IMR-90 (cell line): ENCODE measurements at regions not wholly inside any gene's neighbourhood (a gene's known extent, or its start where the extent isn't known, plus 50 kb on each side); places are given as distances from the start of the nearest gene placed in this dataset.

ENCODE experiments used
- ATAC-seq: fragments of 200-7000 bp; cut with Tn5 transposase; 2 replicates; pipeline ENCODE4 v1.9.1; 2020; ENCODE audit warnings: low read depth, mild to moderate bottlenecking, moderate library complexity
- BruUV-seq: library from RNA; stranded (reverse); fragments of 400-500 nt; replicated peaks from 2 replicates; lab custom pipeline; 2021; lab: Mats Ljungman, UMichigan
- CTCF ChIA-PET: fragments of 300-600 bp; formaldehyde crosslinking; extraction: SDS; loops from one replicate; lab custom pipeline; 2021; ENCODE audit warnings: antibody characterized with exemption; lab: Yijun Ruan, JAX
- POLR2A ChIA-PET: fragments of 300-600 bp; sonication (Branson Sonifier 250); formaldehyde crosslinking; loops from one replicate; lab custom pipeline; 2022; ENCODE audit warnings: antibody characterized with exemption; ENCODE audit not compliant: unreplicated experiment; lab: Charles Lee
- DNase-seq: peaks from one replicate; pipeline ENCODE4 v3.0.0; 2013
- H2AFZ ChIP-seq: replicated peaks from 2 replicates; pipeline ENCODE3; 2013; ENCODE audit warnings: low read length, mild to moderate bottlenecking; ENCODE audit not compliant: poor library complexity
- H2AK5ac ChIP-seq: 2 replicates; pipeline ENCODE4 v1.6.1; 2013; ENCODE audit warnings: low read depth, low read length, inconsistent platforms
- H2AK9ac ChIP-seq: replicated peaks from 2 replicates; pipeline ENCODE3; 2013; ENCODE audit warnings: mild to moderate bottlenecking, low read depth, low read length, moderate library complexity; ENCODE audit not compliant: poor library complexity
- H2BK120ac ChIP-seq: 2 replicates; pipeline ENCODE4 v1.6.1; 2013; ENCODE audit warnings: low read depth, low read length, inconsistent platforms
- H2BK15ac ChIP-seq: 3 replicates; pipeline ENCODE4 v1.6.1; 2013; ENCODE audit warnings: low read depth, low read length, inconsistent platforms
- H2BK20ac ChIP-seq: 2 replicates; pipeline ENCODE4 v1.6.1; 2013; ENCODE audit warnings: low read depth, mild to moderate bottlenecking, inconsistent platforms, low read length, moderate library complexity
- H2BK5ac ChIP-seq: 2 replicates; pipeline ENCODE4 v1.6.1; 2013; ENCODE audit warnings: mild to moderate bottlenecking, low read depth, low read length, inconsistent platforms; ENCODE audit not compliant: poor library complexity, severe bottlenecking
- H3K14ac ChIP-seq: replicated peaks from 2 replicates; pipeline ENCODE4 v1.6.1; 2013; ENCODE audit warnings: low read depth, low read length, inconsistent platforms
- H3K18ac ChIP-seq: 2 replicates; pipeline ENCODE4 v1.6.1; 2013; ENCODE audit warnings: low read depth, low read length, control low read depth
- H3K23ac ChIP-seq: 2 replicates; pipeline ENCODE4 v1.6.1; 2013; ENCODE audit warnings: low read depth, low read length, inconsistent platforms
- H3K27ac ChIP-seq: 2 replicates; pipeline ENCODE4 v1.5.1; 2013; ENCODE audit warnings: mild to moderate bottlenecking, control low read depth, low read length; ENCODE audit not compliant: insufficient read depth
- H3K27me3 ChIP-seq: 2 replicates; pipeline ENCODE4 v1.6.1; 2013; ENCODE audit warnings: low read length; ENCODE audit not compliant: control insufficient read depth, insufficient read depth
- H3K36me3 ChIP-seq: 2 replicates; pipeline ENCODE4 v1.6.1; 2013; ENCODE audit warnings: low read length, mixed read lengths; ENCODE audit not compliant: control insufficient read depth, insufficient read depth
- H3K4ac ChIP-seq: 2 replicates; pipeline ENCODE4 v1.6.1; 2013; ENCODE audit warnings: low read depth, low read length, inconsistent platforms
- H3K4me1 ChIP-seq: 2 replicates; pipeline ENCODE4 v1.6.1; 2013; ENCODE audit warnings: low read length, mixed read lengths; ENCODE audit not compliant: control insufficient read depth, insufficient read depth
- H3K4me2 ChIP-seq: 2 replicates; pipeline ENCODE4 v1.6.1; 2013; ENCODE audit warnings: low read depth, mild to moderate bottlenecking, control low read depth, low read length, moderate library complexity
- H3K4me3 ChIP-seq: 2 replicates; pipeline ENCODE4 v1.5.1; 2013; ENCODE audit warnings: low read depth, mild to moderate bottlenecking, control low read depth, low read length, moderate library complexity; ENCODE audit not compliant: insufficient read depth
- H3K56ac ChIP-seq: 2 replicates; pipeline ENCODE4 v1.6.1; 2013; ENCODE audit warnings: low read length, inconsistent platforms; ENCODE audit not compliant: insufficient read depth; ENCODE audit errors: extremely low read depth
- H3K79me1 ChIP-seq, 2 experiments: 2 replicates each; pipeline ENCODE4 v1.6.1; 2013; ENCODE audit warnings: low read length in 2 of 2, inconsistent platforms in 1 of 2, low read depth in 1 of 2
- H3K9ac ChIP-seq: 2 replicates; pipeline ENCODE4 v1.6.1; 2013; ENCODE audit warnings: low read depth, low read length, control low read depth
- H3K9me1 ChIP-seq: 2 replicates; pipeline ENCODE4 v1.6.1; 2013; ENCODE audit warnings: low read length, inconsistent platforms; ENCODE audit not compliant: insufficient read depth
- H3K9me3 ChIP-seq: 2 replicates; pipeline ENCODE4 v1.6.1; 2013; ENCODE audit warnings: low read length; ENCODE audit not compliant: control insufficient read depth, insufficient read depth
- H4K20me1 ChIP-seq: 2 replicates; pipeline ENCODE4 v1.6.1; 2013; ENCODE audit warnings: low read length, inconsistent platforms; ENCODE audit not compliant: insufficient read depth
- H4K5ac ChIP-seq: 2 replicates; pipeline ENCODE4 v1.6.1; 2013; ENCODE audit warnings: mild to moderate bottlenecking, low read depth, low read length, control low read depth
- H4K8ac ChIP-seq, 2 experiments: 2 replicates each; pipeline ENCODE4 v1.6.1; 2013; ENCODE audit warnings: low read depth in 2 of 2, low read length in 2 of 2, control low read depth in 1 of 2, inconsistent platforms in 1 of 2
- H4K91ac ChIP-seq: 2 replicates; pipeline ENCODE4 v1.6.1; 2013; ENCODE audit warnings: low read depth, low read length, inconsistent platforms; ENCODE audit not compliant: insufficient read depth
- BHLHE40 ChIP-seq: fragments of 150-350 bp; IDR thresholded peaks from 2 replicates; pipeline ENCODE4 v1.6.1; 2016; ENCODE audit warnings: mild to moderate bottlenecking, low read depth, low read length
- CEBPB ChIP-seq: IDR thresholded peaks from 2 replicates; pipeline ENCODE4 v1.6.1; 2012; ENCODE audit warnings: low read depth, low read length, improper control_type of control experiment
- CHD1 ChIP-seq: IDR thresholded peaks from 2 replicates; pipeline ENCODE4 v1.6.1; 2012; ENCODE audit warnings: low read depth, low read length, improper control_type of control experiment
- CTCF ChIP-seq: conservative IDR thresholded peaks from 2 replicates; pipeline ENCODE4 v1.5.1; 2012; ENCODE audit warnings: mild to moderate bottlenecking, low read depth, low read length, improper control_type of control experiment
- ELK1 ChIP-seq: fragments of 150-350 bp; IDR thresholded peaks from 2 replicates; pipeline ENCODE4 v1.6.1; 2016; ENCODE audit warnings: low read depth, mild to moderate bottlenecking, low read length, moderate library complexity, borderline replicate concordance
- FOS ChIP-seq: fragments of 150-350 bp; IDR thresholded peaks from 2 replicates; pipeline ENCODE4 v1.6.1; 2016; ENCODE audit warnings: low read depth, low read length
- MAFK ChIP-seq: IDR thresholded peaks from 2 replicates; pipeline ENCODE4 v1.6.1; 2012; ENCODE audit warnings: low read depth, low read length, improper control_type of control experiment
- MAZ ChIP-seq: IDR thresholded peaks from 2 replicates; pipeline ENCODE4 v1.6.1; 2012; ENCODE audit warnings: low read depth, mild to moderate bottlenecking, low read length, improper control_type of control experiment, moderate library complexity, borderline replicate concordance
- MXI1 ChIP-seq: IDR thresholded peaks from 2 replicates; pipeline ENCODE4 v1.6.1; 2012; ENCODE audit warnings: low read depth, mild to moderate bottlenecking, low read length, moderate library complexity, borderline replicate concordance
- NFE2L2 ChIP-seq: fragments of 150-350 bp; IDR thresholded peaks from 2 replicates; pipeline ENCODE4 v1.6.1; 2016; ENCODE audit warnings: low read depth, mild to moderate bottlenecking, low read length
- POLR2A ChIP-seq: IDR thresholded peaks from 2 replicates; pipeline ENCODE4 v1.6.1; 2012; ENCODE audit warnings: mild to moderate bottlenecking, low read depth, low read length
- RAD21 ChIP-seq: IDR thresholded peaks from 2 replicates; pipeline ENCODE4 v1.6.1; 2012; ENCODE audit warnings: low read length, improper control_type of control experiment
- RFX5 ChIP-seq: IDR thresholded peaks from 2 replicates; pipeline ENCODE4 v1.8.0; 2012; ENCODE audit warnings: low read depth, mild to moderate bottlenecking, low read length, moderate library complexity
- SMC3 ChIP-seq: fragments of 150-350 bp; IDR thresholded peaks from 2 replicates; pipeline ENCODE4 v1.6.1; 2016; ENCODE audit warnings: low read depth, mild to moderate bottlenecking, antibody characterized with exemption, low read length, moderate library complexity
- USF2 ChIP-seq: fragments of 150-350 bp; IDR thresholded peaks from 2 replicates; pipeline ENCODE4 v1.6.1; 2017; ENCODE audit warnings: mild to moderate bottlenecking, antibody characterized with exemption, low read length, low read depth
- WGBS, 2 experiments: methylation state at CpG; one replicate each; pipeline versions ENCODE4 v1.1.5 to v1.1.7; 2013; ENCODE audit warnings: missing lambda C conversion rate in 2 of 2; ENCODE audit not compliant: insufficient read length in 1 of 2; ENCODE audit errors: extremely low coverage in 2 of 2; 5-methylcytosine and 5-hydroxymethylcytosine counted together
- dilution Hi-C: fragments of 300-500 bp; cut with HindIII; formaldehyde crosslinking; loops from one replicate; pipeline ENCODE4 v1.14.3; 2018; ENCODE audit warnings: low sequenced_read_pairs; ENCODE audit not compliant: unreplicated experiment
- in situ Hi-C: fragments of 300-500 bp; cut with MboI; formaldehyde crosslinking; loops from 3 replicates; pipeline ENCODE4 v1.14.3; 2019; ENCODE audit warnings: low sequenced_read_pairs, inconsistent platforms, mixed read lengths
- intact Hi-C: fragments of 100-400 bp; cut with micrococcal nuclease; formaldehyde crosslinking; loops from 2 replicates; pipeline ENCODE4 v1.10.0; 2022

- CTCF ChIA-PET: no interaction called here
- H3K4me3 ChIP-seq: no peak overlapping the region
- POLR2A ChIA-PET: no interaction called here
- H2AK5ac ChIP-seq: no peak overlapping the region
- no peaks in the 10 kb centered on the region for H4K20me1 ChIP-seq
- H2AK9ac ChIP-seq: no peak overlapping the region
- no peak overlapping the region for H3K23ac ChIP-seq
- intact Hi-C loops: no loop called here
- no peak overlapping the region for H4K5ac ChIP-seq
- H2BK20ac ChIP-seq: no peak overlapping the region
- no peak overlapping the region for H3K4me2 ChIP-seq
- H3K14ac ChIP-seq: no peak overlapping the region
- in situ Hi-C loops: no loop called here
- no peak overlapping the region for H3K9ac ChIP-seq
- H3K4me1 ChIP-seq: peaks cover 2% of the 10 kb centered on the region; the same call in 1 of the 2 replicates
- H3K36me3 ChIP-seq: no peaks in the 10 kb centered on the region
- H3K4ac ChIP-seq: no peak overlapping the region
- dilution Hi-C loops: no loop called here
- H2AFZ ChIP-seq: no peak overlapping the region
- no peaks in the 10 kb centered on the region for H3K9me3 ChIP-seq
- no peaks in the 10 kb centered on the region for H3K79me1 ChIP-seq
- no TSS peak for BruUV-seq
- no CpG with 5 or more reads among the region's 4 CpGs for WGBS, 2 experiments
- ATAC-seq (no peak), DNase-seq (no peak)
- no peaks in the 10 kb centered on the region; the same call in 1 of the 2 replicates for H3K9me1 ChIP-seq
- H2BK15ac ChIP-seq: no peak overlapping the region; the same call in 2 of the 3 replicates
- no peak for TF ChIP-seq MAFK
- TF ChIP-seq SMC3: no peak
- TF ChIP-seq CHD1: no peak
- TF ChIP-seq CEBPB: no peak
- no peak for TF ChIP-seq MAZ
- no peak for TF ChIP-seq USF2
- TF ChIP-seq FOS: no peak
- TF ChIP-seq CTCF: no peak
- no peak for TF ChIP-seq RAD21
- TF ChIP-seq POLR2A: no peak
- no peak for TF ChIP-seq BHLHE40
- TF ChIP-seq NFE2L2: no peak
- no peak for TF ChIP-seq RFX5
- no peak for TF ChIP-seq MXI1
- no peak for TF ChIP-seq ELK1
- no peak overlapping the region for H4K8ac ChIP-seq
- H4K91ac ChIP-seq: no peak overlapping the region
- no peak overlapping the region for H3K27ac ChIP-seq
- H3K27me3 ChIP-seq: no peaks in the 10 kb centered on the region
- no peak overlapping the region; the same call in 1 of the 2 replicates for H3K18ac ChIP-seq
- no peak overlapping the region for H2BK120ac ChIP-seq
- no peak overlapping the region for H3K56ac ChIP-seq
- H2BK5ac ChIP-seq: no peak overlapping the region
These were observed 361.0 kb upstream of the MARCKS start for GRCh38 chr6:113496166-113496565.
